Hepatocyte (in vitro differentiated cells): ENCODE measurements at regions not wholly inside any gene's neighbourhood (a gene's known extent, or its start where the extent isn't known, plus 50 kb on each side); places are given as distances from the start of the nearest gene placed in this dataset.

Experiments
- EZH2 ChIP-seq: fragments of 200-600 bp; sonication (generic); IDR thresholded peaks from 2 replicates; pipeline ENCODE4 v1.6.1; 2016; ENCODE audit warnings: antibody characterized with exemption, mild to moderate bottlenecking, borderline replicate concordance
- TF ChIP-seq, protein P1 (sequence below): fragments of 200-600 bp; sonication (generic); IDR thresholded peaks from 2 replicates; pipeline ENCODE4 v1.5.1; 2016; ENCODE audit warnings: antibody characterized with exemption, mild to moderate bottlenecking; ENCODE audit not compliant: poor library complexity

DNA sequence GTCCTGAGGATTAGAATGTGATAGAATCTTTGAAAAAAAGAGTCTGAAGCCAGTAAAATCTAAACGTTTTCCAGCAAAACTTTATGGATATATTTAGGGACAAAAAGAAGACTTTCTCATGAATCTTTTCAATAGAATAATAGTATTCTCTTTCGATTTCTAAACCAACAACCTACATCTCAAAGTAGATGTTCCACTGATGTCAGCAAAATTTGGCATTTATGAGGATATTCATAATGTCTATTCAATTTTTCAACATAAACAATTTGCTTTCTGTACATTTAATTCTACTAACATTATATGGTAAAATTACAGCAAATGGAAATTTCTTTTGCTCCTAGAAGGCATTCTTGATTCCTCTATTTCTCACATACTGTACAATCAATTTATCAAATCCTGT, 886.5 kb downstream of the CENPC start:
- TF ChIP-seq, protein P1, sequence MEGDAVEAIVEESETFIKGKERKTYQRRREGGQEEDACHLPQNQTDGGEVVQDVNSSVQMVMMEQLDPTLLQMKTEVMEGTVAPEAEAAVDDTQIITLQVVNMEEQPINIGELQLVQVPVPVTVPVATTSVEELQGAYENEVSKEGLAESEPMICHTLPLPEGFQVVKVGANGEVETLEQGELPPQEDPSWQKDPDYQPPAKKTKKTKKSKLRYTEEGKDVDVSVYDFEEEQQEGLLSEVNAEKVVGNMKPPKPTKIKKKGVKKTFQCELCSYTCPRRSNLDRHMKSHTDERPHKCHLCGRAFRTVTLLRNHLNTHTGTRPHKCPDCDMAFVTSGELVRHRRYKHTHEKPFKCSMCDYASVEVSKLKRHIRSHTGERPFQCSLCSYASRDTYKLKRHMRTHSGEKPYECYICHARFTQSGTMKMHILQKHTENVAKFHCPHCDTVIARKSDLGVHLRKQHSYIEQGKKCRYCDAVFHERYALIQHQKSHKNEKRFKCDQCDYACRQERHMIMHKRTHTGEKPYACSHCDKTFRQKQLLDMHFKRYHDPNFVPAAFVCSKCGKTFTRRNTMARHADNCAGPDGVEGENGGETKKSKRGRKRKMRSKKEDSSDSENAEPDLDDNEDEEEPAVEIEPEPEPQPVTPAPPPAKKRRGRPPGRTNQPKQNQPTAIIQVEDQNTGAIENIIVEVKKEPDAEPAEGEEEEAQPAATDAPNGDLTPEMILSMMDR = no peak
- no peak for TF ChIP-seq EZH2
